RWPE2 (cell line): ENCODE measurements at regions not wholly inside any gene's neighbourhood (a gene's known extent, or its start where the extent isn't known, plus 50 kb on each side); places are given as distances from the start of the nearest gene placed in this dataset.

Experiments used
- ATAC-seq: fragments of 200-7000 bp; cut with Tn5 transposase; 3 replicates; pipeline ENCODE4 v1.9.1; 2021; ENCODE audit warnings: low read depth
- DNase-seq: peaks from one replicate; pipeline ENCODE4 v3.0.0-alpha.2; 2020; ENCODE audit warnings: low spot score
- H3K27ac ChIP-seq: fragments of 450-650 bp; 2 replicates; pipeline ENCODE4 v1.5.1; 2017; ENCODE audit warnings: mild to moderate bottlenecking; ENCODE audit not compliant: poor library complexity, severe bottlenecking
- H3K27me3 ChIP-seq: fragments of 250-450 bp; sonication (Bioruptor Pico); 2 replicates; pipeline ENCODE4 v1.5.1; 2021; ENCODE audit warnings: mild to moderate bottlenecking, moderate library complexity; ENCODE audit not compliant: insufficient read depth, poor library complexity, severe bottlenecking
- H3K36me3 ChIP-seq: fragments of 250-450 bp; sonication (Bioruptor Pico); 2 replicates; pipeline ENCODE4 v1.5.1; 2020; ENCODE audit warnings: low read depth, mild to moderate bottlenecking, moderate library complexity
- H3K4me1 ChIP-seq: fragments of 250-450 bp; sonication (Bioruptor Pico); 2 replicates; pipeline ENCODE4 v1.5.1; 2021; ENCODE audit warnings: mild to moderate bottlenecking, moderate library complexity; ENCODE audit not compliant: insufficient read depth, poor library complexity, severe bottlenecking
- H3K4me3 ChIP-seq: fragments of 250-450 bp; sonication (Bioruptor Pico); 2 replicates; pipeline ENCODE4 v1.5.1; 2021; ENCODE audit warnings: mild to moderate bottlenecking, moderate library complexity; ENCODE audit not compliant: severe bottlenecking
- H3K9me3 ChIP-seq: fragments of 250-450 bp; sonication (Bioruptor Pico); 2 replicates; pipeline ENCODE4 v1.5.1; 2021; ENCODE audit warnings: mild to moderate bottlenecking, moderate library complexity; ENCODE audit not compliant: severe bottlenecking
- CTCF ChIP-seq: fragments of 450-650 bp; IDR thresholded peaks from one replicate; pipeline ENCODE4 v1.5.1; 2017; ENCODE audit warnings: mild to moderate bottlenecking, moderate library complexity; ENCODE audit not compliant: poor library complexity, severe bottlenecking

- no peak for TF ChIP-seq CTCF
- ATAC-seq (no peak), DNase-seq (no peak)
- no peak overlapping the region for H3K4me3 ChIP-seq
- no peaks in the 10 kb centered on the region for H3K9me3 ChIP-seq
- H3K4me1 ChIP-seq, result no peaks in the 10 kb centered on the region
- no peak overlapping the region for H3K27ac ChIP-seq
- no peaks in the 10 kb centered on the region for H3K36me3 ChIP-seq
- H3K27me3 ChIP-seq, result no peaks in the 10 kb centered on the region
Measured at GRCh38 chr6:40196135-40196518, 261.9 kb upstream of the MOCS1 start.

GRCh38 chr6:40195428-40196134 is 261.3 kb upstream of the MOCS1 start:
- no peaks in the 10 kb centered on the region for H3K4me1 ChIP-seq
- no peaks in the 10 kb centered on the region for H3K36me3 ChIP-seq
- H3K4me3 ChIP-seq, result no peak overlapping the region
- no peak overlapping the region for H3K27ac ChIP-seq
- no peak for DNase-seq
- no peak for TF ChIP-seq CTCF
- no peaks in the 10 kb centered on the region for H3K27me3 ChIP-seq
- no peaks in the 10 kb centered on the region for H3K9me3 ChIP-seq
- ATAC-seq, result no peak

GRCh38 chr6:40194447-40195170 is 260.3 kb upstream of the MOCS1 start:
- no peak for TF ChIP-seq CTCF
- H3K27me3 ChIP-seq, result no peaks in the 10 kb centered on the region
- no peak overlapping the region for H3K27ac ChIP-seq

GRCh38 chr6:40192516-40192915 is 258.3 kb upstream of the MOCS1 start:
- Histone ChIP-seq H3K27me3 (no peaks in the 10 kb centered on the region), H3K4me3 (no peak overlapping the region), H3K36me3 (no peaks in the 10 kb centered on the region), H3K27ac (no peak overlapping the region), H3K4me1 (no peaks in the 10 kb centered on the region), H3K9me3 (no peaks in the 10 kb centered on the region)
- ATAC-seq (no peak), DNase-seq (no peak)
- TF ChIP-seq CTCF, result no peak

More at GRCh38 chr6:40194447-40195170, 260.3 kb upstream of the MOCS1 start:
- no peak overlapping the region for H3K4me3 ChIP-seq
- no peaks in the 10 kb centered on the region for H3K9me3 ChIP-seq
- H3K36me3 ChIP-seq, result no peaks in the 10 kb centered on the region
- DNase-seq, result no peak
- ATAC-seq, result no peak
- H3K4me1 ChIP-seq, result no peaks in the 10 kb centered on the region

GRCh38 chr6:40188931-40189330 is 254.7 kb upstream of the MOCS1 start:
- TF ChIP-seq CTCF, result no peak
- Histone ChIP-seq H3K27ac (no peak overlapping the region), H3K27me3 (peaks cover 3% of the 10 kb centered on the region), H3K4me3 (no peak overlapping the region), H3K9me3 (peaks cover 2% of the 10 kb centered on the region), H3K36me3 (no peaks in the 10 kb centered on the region), H3K4me1 (no peaks in the 10 kb centered on the region)
- DNase-seq (no peak), ATAC-seq (no peak)
